OCI-LY3 (cell line): ENCODE measurements at regions not wholly inside any gene's neighbourhood (a gene's known extent, or its start where the extent isn't known, plus 50 kb on each side); places are given as distances from the start of the nearest gene placed in this dataset.

Experiments
- CTCF ChIP-seq: fragments of 200-600, 300-600 bp; sonication (generic); IDR thresholded peaks from 2 replicates; pipeline ENCODE4 v1.5.1; 2014; ENCODE audit warnings: antibody characterized with exemption, low read length, low read depth
- EZH2phosphoT487 ChIP-seq: fragments of 200-600 bp; shearing (Covaris generic); IDR thresholded peaks from 2 replicates; pipeline ENCODE4 v1.6.1; 2018; ENCODE audit warnings: antibody characterized with exemption, mixed run types, low read depth

- no peak for TF ChIP-seq CTCF
- TF ChIP-seq EZH2phosphoT487: no peak
Observed at GRCh38 chr3:168213920-168214319, 118.2 kb upstream of the GOLIM4 start.
